ENCODE measurements at regions not wholly inside any gene's neighbourhood (a gene's known extent, or its start where the extent isn't known, plus 50 kb on each side); places are given as distances from the start of the nearest gene placed in this dataset.

DNA sequence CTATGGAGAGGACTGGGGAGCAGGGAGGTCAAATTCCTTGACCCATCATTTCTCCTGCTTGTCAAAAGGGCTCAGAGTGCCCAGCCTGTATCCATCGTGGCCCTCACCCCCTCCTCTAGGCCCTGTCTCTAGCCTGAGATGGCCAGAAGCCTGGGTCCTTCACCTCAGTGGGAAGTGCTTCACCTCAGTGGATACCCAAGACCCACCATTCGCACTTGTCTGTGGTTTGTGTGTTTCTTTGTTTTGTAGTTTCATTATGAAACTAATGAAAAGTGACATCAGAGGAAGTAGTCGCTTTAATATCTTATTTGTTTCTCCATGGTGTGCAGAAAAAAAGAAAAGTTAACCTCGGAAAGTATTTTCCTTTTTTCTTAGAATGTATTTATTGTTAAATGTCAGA lies 194.0 kb upstream of the CADM1 start:
- DNase-seq: no peak

- DNase-seq: peak; percentile 63
Observed at GRCh38 chr11:115696563-115696962, 192.3 kb upstream of the CADM1 start.

- DNase-seq: no peak
Observed at GRCh38 chr11:115695677-115696364, 191.6 kb upstream of the CADM1 start.

- no peak for DNase-seq
Observed at GRCh38 chr11:115693002-115693401, 188.8 kb upstream of the CADM1 start.

GRCh38 chr11:115691030-115691429 lies 186.8 kb upstream of the CADM1 start:
- no peak for DNase-seq

DNA sequence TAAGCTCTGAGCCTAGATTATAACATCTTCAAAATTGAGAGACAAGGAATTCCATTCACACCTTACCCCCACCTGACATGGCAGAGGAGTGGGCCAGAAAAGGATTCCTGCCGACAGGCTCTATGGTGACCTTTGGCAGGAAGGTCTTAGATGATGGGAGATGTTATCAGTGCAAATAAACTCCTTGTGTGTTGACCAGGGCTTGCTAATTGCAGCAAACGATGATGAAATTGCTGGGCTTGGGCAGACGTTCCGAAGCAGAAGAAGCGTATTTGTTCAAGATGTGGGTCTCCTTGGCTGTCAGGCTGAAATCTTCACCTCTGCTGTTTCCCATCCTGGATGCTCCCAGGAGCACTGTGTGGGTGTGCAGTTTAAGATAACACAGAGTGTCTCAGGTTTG lies 183.7 kb upstream of the CADM1 start:
- DNase-seq: no peak

DNA sequence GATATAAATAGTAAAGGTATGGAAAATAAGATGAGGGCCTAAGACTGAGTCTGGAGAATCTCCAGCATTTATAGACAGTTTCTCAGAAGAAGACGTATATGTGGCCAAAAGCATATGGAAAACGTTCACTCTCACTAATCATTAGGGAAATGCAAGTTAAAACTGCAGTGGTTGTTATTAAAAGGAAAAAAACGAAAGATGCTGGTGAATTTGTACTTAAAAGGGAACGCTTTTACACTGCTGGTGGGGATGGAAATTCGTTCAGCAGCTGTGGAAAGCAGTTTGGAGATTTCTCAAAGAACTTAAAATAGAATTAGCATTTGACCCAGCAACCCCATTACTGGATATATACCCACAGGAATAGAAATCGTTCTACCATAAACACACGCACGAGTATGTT lies 180.5 kb upstream of the CADM1 start:
- no peak for DNase-seq

DNA sequence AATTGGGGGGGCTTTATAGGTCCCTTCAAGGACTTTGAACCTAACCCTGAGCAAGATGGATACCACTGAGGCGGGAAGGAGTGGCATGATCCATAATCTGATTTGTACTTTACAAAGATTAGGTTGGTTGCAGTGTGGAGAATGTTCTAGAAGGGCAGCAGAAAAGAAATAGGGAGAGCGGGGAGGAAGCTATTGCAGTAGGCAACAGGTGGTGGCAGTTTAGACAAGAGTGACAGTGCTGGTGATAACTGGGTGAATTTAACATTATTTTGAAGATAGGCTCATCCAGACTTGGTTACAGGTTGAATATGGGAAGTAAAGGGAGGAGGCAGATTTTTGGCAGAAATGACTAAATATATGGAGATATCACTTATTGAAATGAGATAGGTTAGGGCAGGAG lies 179.9 kb upstream of the CADM1 start:
- DNase-seq: no peak

DNA sequence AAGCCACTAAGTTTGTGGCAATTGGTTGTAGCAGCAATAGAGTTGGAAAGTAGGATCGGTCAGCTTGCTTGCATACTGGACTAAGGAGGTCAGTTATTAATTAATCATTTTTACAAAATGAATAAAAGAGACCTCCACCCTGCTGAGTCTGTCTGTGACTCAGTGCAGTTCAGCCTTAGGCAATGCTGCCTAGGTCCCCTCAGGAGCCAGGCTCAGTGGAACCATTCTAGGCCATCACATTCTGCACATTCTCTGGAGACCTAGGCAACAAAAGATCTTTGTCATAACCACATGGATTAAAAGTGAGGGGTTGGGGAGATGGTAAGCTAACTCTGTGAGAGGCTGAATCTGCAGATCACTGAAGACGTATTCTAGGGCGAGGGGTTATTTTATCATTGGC lies 178.7 kb upstream of the CADM1 start:
- no peak for DNase-seq

- no peak for DNase-seq
Observed at GRCh38 chr11:115682101-115682500, 177.9 kb upstream of the CADM1 start.

DNA sequence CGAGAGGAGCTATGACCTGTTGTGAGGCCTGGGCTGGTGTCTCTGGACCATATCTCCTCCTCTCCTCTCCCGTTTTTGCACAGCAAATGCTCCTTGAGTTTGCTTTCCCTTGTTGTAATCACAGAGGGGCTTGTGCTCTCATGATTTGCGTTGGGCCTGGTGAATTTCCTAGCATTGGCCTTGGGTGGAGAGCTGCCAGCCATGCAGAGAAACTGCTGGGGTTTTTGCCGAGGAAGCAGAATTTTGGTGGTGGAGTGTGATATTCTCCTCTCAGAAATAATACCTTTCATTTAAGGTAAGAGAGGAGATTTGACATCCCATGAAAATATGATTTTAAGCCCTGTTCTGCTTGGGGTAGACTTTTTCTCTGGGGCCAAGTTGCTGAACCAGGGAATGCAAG lies 175.7 kb upstream of the CADM1 start:
- DNase-seq: no peak

GRCh38 chr11:115678942-115679341 lies 174.7 kb upstream of the CADM1 start:
- DNase-seq: no peak

GRCh38 chr11:115677190-115677589 lies 173.0 kb upstream of the CADM1 start:
- DNase-seq: no peak

- DNase-seq: no peak
Observed at GRCh38 chr11:115676768-115677167, 172.6 kb upstream of the CADM1 start.

- DNase-seq: no peak
Observed at GRCh38 chr11:115676206-115676605, 172.0 kb upstream of the CADM1 start.

DNA sequence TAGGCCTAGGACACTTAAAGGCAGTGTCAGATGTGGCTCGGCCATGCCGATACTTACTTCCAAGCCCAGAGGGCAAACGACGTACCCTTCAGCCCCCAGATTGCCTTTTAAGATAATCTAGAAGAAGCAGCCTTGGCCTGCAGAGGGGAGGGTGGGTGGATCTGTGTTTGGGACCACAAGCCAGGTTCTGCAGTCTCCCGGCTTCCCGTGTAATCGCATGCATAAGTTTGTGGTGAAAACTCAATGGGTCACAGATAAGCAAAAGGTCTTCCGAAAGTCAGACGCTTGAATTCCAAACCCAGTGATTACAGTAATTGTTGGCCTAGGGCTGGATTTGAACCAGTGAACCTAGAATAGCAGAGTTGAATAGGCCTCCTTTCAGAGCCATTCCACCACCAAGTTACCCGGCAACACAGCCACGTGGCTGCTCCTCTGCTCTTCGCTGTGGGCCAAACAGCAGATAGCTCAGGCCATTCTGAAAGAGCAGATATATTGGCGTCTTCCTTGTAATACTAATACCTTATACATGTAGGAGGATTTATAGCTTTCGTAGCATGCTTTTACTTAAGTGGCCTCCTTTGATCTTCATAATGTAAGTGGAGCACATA lies 170.8 kb upstream of the CADM1 start:
- DNase-seq: no peak

- DNase-seq: no peak
Observed at GRCh38 chr11:115674176-115674936, 170.1 kb upstream of the CADM1 start.

DNA sequence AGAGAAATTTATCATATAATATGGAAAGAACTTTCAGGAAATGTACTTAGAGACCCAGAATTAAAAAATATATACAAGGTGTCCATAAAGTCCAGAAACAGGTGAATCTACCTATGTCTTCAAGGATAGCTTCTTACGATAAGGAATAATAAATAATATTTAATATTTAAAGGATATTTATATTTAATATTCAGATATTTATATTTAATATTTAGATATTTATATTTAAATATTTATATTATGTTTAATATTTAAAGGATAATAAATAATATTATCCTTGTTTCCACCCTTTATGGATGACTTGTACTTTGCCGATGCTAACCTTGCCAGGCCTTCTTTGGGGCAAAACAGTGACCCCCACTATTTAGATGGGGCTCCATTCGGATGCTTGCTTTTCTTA lies 169.5 kb upstream of the CADM1 start:
- DNase-seq: no peak

- peak; percentile 63 for DNase-seq
Observed at GRCh38 chr11:115672999-115673411, 168.8 kb upstream of the CADM1 start.

- DNase-seq: no peak
Observed at GRCh38 chr11:115672412-115672811, 168.2 kb upstream of the CADM1 start.

DNA sequence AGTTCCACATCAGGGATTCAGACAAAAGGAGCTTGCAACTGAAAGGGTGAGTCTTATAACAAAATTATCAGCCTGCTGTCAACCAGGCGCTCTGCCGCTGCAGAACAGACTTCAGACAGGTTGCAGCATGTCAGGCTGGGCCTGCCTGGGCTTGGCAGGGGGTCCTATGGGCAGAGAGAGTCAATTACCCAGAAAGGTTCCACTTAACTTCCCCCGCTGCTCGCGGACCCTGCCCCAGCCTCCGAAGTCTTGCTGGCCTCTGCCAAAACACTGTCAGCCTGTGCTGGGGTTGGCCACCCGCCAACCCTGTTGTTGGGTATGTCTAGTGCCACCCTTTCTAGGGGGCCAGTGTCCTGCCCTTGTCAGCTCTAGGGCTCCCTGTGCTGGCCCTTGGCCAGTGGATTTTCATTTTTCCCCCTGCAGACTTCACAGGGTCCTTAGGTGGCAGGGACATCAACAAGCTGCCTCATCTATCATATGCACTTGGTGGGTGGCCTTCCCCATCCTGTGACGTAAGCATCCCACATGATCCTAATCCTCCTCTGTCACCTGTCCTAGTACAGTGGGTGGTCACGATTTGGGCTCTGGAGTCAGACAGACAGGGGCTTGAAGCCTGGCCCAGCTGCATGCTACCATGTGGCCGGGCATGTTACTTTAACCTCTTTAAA lies 166.5 kb upstream of the CADM1 start:
- DNase-seq: no peak

- peak; percentile 49 for DNase-seq
Observed at GRCh38 chr11:115665958-115666357, 161.7 kb upstream of the CADM1 start.

DNA sequence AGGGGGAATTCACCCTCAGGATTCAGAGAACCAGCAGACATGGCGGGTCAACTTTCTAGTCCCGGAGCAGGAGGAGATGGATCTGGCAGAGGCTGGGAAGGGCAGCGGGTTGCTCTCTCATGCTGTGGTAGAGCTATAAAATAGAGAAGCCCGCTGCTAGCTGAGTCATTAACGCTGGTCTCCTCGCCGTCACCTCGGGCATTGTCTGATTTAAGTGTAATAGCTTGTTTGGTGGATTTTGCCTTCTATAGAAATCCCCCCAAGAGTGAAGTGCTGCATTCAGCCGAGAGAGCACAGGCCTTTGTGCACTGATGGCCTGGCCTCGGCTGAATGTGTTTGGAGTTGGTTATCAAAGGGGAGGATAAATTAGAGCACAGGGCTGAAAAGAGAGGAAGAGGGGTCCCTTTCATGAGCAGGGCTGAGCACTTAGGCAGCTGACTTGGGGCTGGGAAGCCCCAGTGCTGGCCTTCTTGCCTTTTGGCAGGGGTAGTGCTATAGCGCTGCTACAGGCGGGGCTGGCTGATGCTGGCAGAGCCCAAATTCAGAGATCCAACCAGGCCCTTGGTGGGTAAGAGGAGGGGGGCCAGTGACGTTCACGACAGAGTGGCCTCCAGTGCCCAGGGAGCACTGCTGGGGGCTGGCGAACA lies 161.1 kb upstream of the CADM1 start:
- no peak for DNase-seq

Measured in right hindlimb (tissue), 1 donor.